Hepatocyte (in vitro differentiated cells): ENCODE measurements at regions not wholly inside any gene's neighbourhood (a gene's known extent, or its start where the extent isn't known, plus 50 kb on each side); places are given as distances from the start of the nearest gene placed in this dataset.
"Not testable (repeated sequence)": the region's sequence is repeated elsewhere in the genome, so short reads cannot be mapped to it uniquely, and the experiment has no call there.

Source experiments
- CTCF ChIP-seq: fragments of 200-600 bp; sonication (generic); IDR thresholded peaks from 2 replicates; pipeline ENCODE4 v1.5.1; 2016; ENCODE audit warnings: antibody characterized with exemption, mild to moderate bottlenecking; ENCODE audit not compliant: poor library complexity
- EZH2 ChIP-seq: fragments of 200-600 bp; sonication (generic); IDR thresholded peaks from 2 replicates; pipeline ENCODE4 v1.6.1; 2016; ENCODE audit warnings: antibody characterized with exemption, mild to moderate bottlenecking, borderline replicate concordance

GRCh38 chr14:37838778-37839177 is 243.3 kb downstream of the TTC6 start:
- not testable (repeated sequence) for TF ChIP-seq CTCF, EZH2
